Calu3 (cell line): ENCODE measurements at regions not wholly inside any gene's neighbourhood (a gene's known extent, or its start where the extent isn't known, plus 50 kb on each side); places are given as distances from the start of the nearest gene placed in this dataset.

Experiments used
- BruUV-seq: library from RNA; stranded (reverse); fragments of 400-500 nt; replicated peaks from 2 replicates; lab custom pipeline; 2021; lab: Mats Ljungman, UMichigan
- CTCF ChIA-PET: fragments of 300-600 bp; sonication (Branson Sonifier 250); formaldehyde crosslinking; loops from one replicate; lab custom pipeline; 2022; ENCODE audit warnings: antibody characterized with exemption; lab: Charles Lee
- DNase-seq: peaks from one replicate; pipeline ENCODE4 v3.0.0; 2022
- H3K27ac Mint-ChIP-seq: one replicate; pipeline ENCODE4 v1.8.0; 2022; ENCODE audit warnings: mixed read lengths; ENCODE audit not compliant: unreplicated experiment
- H3K27me3 Mint-ChIP-seq: one replicate; pipeline ENCODE4 v1.8.0; 2022; ENCODE audit warnings: mixed read lengths; ENCODE audit not compliant: unreplicated experiment
- H3K36me3 Mint-ChIP-seq: one replicate; pipeline ENCODE4 v1.8.0; 2022; ENCODE audit warnings: mild to moderate bottlenecking, moderate library complexity, mixed read lengths; ENCODE audit not compliant: insufficient read depth, unreplicated experiment
- H3K4me1 Mint-ChIP-seq: one replicate; pipeline ENCODE4 v1.8.0; 2022; ENCODE audit warnings: mild to moderate bottlenecking, low read depth, mixed read lengths; ENCODE audit not compliant: unreplicated experiment
- H3K4me3 Mint-ChIP-seq: one replicate; pipeline ENCODE4 v1.8.0; 2022; ENCODE audit warnings: mild to moderate bottlenecking, low read depth, moderate library complexity, mixed read lengths; ENCODE audit not compliant: unreplicated experiment
- H3K9me3 Mint-ChIP-seq: one replicate; pipeline ENCODE4 v1.8.0; 2022; ENCODE audit warnings: low read depth, mixed read lengths; ENCODE audit not compliant: unreplicated experiment
- intact Hi-C: fragments of 100-400 bp; cut with micrococcal nuclease; formaldehyde crosslinking; loops from one replicate; pipeline ENCODE4 v1.10.0; 2022; ENCODE audit not compliant: unreplicated experiment
- TF ChIP-seq, protein P1 (sequence below): fragments of 200-600 bp; IDR thresholded peaks from one replicate; pipeline ENCODE4 v1.8.0; 2022; ENCODE audit warnings: antibody characterized with exemption; ENCODE audit not compliant: unreplicated experiment

DNA sequence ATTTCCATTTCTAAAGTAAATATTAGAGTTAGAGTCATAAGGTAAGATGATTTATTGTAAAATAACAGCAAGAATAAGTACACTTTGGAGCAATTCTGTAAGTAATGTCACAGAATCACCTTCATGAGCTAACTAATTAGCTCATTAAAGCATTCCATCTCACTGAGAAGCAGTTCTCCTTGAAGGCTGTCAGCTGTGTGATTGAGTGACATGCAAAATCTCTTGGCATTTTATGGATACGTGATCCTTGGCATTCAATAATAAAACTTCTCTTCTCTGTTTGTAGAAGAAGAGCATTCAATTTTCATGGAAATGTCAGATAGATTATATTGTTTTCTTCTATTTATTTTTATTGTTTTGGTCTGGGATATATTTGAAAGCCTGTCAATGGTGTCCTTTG, 1389.3 kb downstream of the GATA3 start:
- DNase-seq, result no peak
- Mint-ChIP-seq H3K36me3 (no peaks in the 10 kb centered on the region), H3K27me3 (no peaks in the 10 kb centered on the region), H3K4me1 (no peaks in the 10 kb centered on the region), H3K27ac (no peak overlapping the region), H3K9me3 (peaks cover 12% of the 10 kb centered on the region), H3K4me3 (no peak overlapping the region)
- no TSS peak for BruUV-seq
- CTCF ChIA-PET, result no interaction called here
- TF ChIP-seq, protein P1, sequence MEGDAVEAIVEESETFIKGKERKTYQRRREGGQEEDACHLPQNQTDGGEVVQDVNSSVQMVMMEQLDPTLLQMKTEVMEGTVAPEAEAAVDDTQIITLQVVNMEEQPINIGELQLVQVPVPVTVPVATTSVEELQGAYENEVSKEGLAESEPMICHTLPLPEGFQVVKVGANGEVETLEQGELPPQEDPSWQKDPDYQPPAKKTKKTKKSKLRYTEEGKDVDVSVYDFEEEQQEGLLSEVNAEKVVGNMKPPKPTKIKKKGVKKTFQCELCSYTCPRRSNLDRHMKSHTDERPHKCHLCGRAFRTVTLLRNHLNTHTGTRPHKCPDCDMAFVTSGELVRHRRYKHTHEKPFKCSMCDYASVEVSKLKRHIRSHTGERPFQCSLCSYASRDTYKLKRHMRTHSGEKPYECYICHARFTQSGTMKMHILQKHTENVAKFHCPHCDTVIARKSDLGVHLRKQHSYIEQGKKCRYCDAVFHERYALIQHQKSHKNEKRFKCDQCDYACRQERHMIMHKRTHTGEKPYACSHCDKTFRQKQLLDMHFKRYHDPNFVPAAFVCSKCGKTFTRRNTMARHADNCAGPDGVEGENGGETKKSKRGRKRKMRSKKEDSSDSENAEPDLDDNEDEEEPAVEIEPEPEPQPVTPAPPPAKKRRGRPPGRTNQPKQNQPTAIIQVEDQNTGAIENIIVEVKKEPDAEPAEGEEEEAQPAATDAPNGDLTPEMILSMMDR, result no peak
- intact Hi-C loops, result no loop called here

DNA sequence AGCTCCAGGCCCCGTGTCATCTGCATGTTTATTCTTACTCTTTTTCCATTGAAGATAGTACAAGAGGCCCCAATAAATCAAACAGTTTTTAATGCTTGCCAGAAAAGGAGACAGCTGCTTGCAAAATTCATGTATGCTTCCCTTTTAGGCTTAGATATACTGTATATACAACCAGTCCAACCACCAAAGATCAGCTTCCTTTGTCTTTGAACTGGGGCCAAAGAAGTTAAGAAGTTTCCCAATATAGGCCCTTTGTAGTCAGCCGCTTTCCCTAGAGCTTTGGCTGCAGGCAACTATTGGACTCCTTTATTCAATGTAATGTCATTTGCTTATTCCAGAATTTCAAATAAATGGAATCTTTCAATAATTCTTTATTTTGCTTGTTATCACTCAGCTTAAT, 1395.0 kb downstream of the GATA3 start:
- no TSS peak for BruUV-seq

DNA sequence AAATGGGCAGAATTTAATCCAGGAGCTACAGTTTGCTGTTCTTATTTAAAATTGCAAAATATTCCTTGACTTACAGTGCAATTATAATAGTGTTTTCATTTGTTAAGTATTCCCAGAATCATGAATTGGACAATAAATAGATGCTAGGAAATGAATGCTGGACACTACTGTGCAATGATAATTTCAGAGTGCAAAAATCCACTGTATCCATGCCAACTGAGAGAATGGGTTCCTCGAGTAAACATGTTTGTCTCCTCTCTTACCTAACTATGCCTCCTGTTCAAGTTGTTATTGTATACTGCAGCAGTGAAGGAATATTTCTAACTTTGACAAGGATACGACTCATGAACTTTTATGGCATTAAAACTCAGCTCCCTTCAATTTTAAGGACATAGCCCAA, 1396.3 kb downstream of the GATA3 start:
- TF ChIP-seq, protein P1, result no peak
- BruUV-seq, result no TSS peak
- Mint-ChIP-seq H3K9me3 (peaks cover 12% of the 10 kb centered on the region), H3K36me3 (no peaks in the 10 kb centered on the region), H3K4me1 (no peaks in the 10 kb centered on the region), H3K27me3 (no peaks in the 10 kb centered on the region), H3K4me3 (no peak overlapping the region), H3K27ac (no peak overlapping the region)
- intact Hi-C loops, result no loop called here
- CTCF ChIA-PET, result interaction anchor here (0.7 kb wide), 1 partner anchor 1594 kb away, joined by 3 read pairs; no protein-coding TSS in a partner anchor
- DNase-seq, result no peak

More for the DNA sequence above, 1395.0 kb downstream of the GATA3 start:
- CTCF ChIA-PET, result no interaction called here
- Mint-ChIP-seq H3K36me3 (no peaks in the 10 kb centered on the region), H3K4me1 (no peaks in the 10 kb centered on the region), H3K27me3 (no peaks in the 10 kb centered on the region), H3K4me3 (no peak overlapping the region), H3K9me3 (peaks cover 12% of the 10 kb centered on the region), H3K27ac (no peak overlapping the region)
- intact Hi-C loops, result no loop called here
- TF ChIP-seq, protein P1, result no peak
- no peak for DNase-seq

DNA sequence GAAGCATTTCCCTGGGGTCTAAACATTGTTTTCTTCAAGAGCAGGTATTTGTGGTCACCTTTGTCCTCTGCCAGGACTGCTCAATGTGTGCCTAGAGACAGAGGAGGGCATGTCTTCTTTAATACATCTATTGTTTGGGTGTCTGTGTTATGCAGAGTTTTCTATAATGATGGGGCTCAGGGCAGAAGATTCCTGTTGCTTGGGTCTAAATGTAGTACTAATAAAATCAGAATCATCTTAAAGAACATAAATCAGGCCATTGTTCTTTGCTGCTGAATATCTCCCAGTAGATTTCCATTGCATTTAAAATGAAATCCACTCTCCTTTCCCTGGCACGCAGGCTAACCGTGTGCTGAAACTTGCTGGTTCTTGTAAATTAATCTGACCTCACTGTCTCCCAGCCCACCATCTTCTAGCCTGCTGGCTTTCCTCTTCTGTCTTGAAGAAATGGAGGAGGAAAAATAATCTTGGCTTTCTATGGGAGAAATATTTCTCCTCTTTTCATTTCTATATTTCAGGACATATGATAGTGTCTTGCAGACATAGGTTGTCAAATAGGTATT, 1396.8 kb downstream of the GATA3 start:
- H3K4me1 Mint-ChIP-seq, result no peaks in the 10 kb centered on the region
- TF ChIP-seq, protein P1, result no peak
- CTCF ChIA-PET, result no interaction called here
- no peaks in the 10 kb centered on the region for H3K27me3 Mint-ChIP-seq
- H3K27ac Mint-ChIP-seq, result no peak overlapping the region
- no TSS peak for BruUV-seq
- no peak for DNase-seq
- intact Hi-C loops, result no loop called here
- no peak overlapping the region for H3K4me3 Mint-ChIP-seq
- H3K36me3 Mint-ChIP-seq, result no peaks in the 10 kb centered on the region
- peaks cover 12% of the 10 kb centered on the region for H3K9me3 Mint-ChIP-seq
